Neural cell (in vitro differentiated cells): ENCODE measurements at regions not wholly inside any gene's neighbourhood (a gene's known extent, or its start where the extent isn't known, plus 50 kb on each side); places are given as distances from the start of the nearest gene placed in this dataset.

Experiments
- H2AFZ ChIP-seq: fragments of 200-600, 300-800 bp; sonication (generic), shearing (Covaris generic); 2 replicates; pipeline ENCODE4 v1.6.0; 2014; ENCODE audit warnings: low read depth, mild to moderate bottlenecking, antibody characterized with exemption, low read length, moderate library complexity
- H3F3A ChIP-seq: fragments of 200-600 bp; shearing (Covaris generic); 2 replicates; pipeline ENCODE4 v1.6.1; 2016; ENCODE audit warnings: mild to moderate bottlenecking, moderate library complexity, mixed read lengths, antibody characterized with exemption, low read length; ENCODE audit not compliant: insufficient read depth, poor library complexity, severe bottlenecking
- H3K27ac ChIP-seq: fragments of 200-600, 300-800 bp; sonication (generic), shearing (Covaris generic); 2 replicates; pipeline ENCODE4 v1.5.1; 2014; ENCODE audit warnings: mild to moderate bottlenecking, low read length, moderate library complexity
- H3K27me3 ChIP-seq: fragments of 300-800, 200-600 bp; sonication (generic), shearing (Covaris generic); 2 replicates; pipeline ENCODE4 v1.6.0; 2014; ENCODE audit warnings: mild to moderate bottlenecking, low read depth, low read length, moderate library complexity; ENCODE audit not compliant: insufficient read depth
- H3K36me3 ChIP-seq: fragments of 300-800, 200-600 bp; sonication (generic), shearing (Covaris generic); 2 replicates; pipeline ENCODE4 v1.5.1; 2014; ENCODE audit warnings: mild to moderate bottlenecking, antibody characterized with exemption, low read length, moderate library complexity; ENCODE audit not compliant: insufficient read depth
- H3K4me2 ChIP-seq: fragments of 300-800, 200-600 bp; sonication (generic), shearing (Covaris generic); 2 replicates; pipeline ENCODE4 v1.6.0; 2014; ENCODE audit warnings: mild to moderate bottlenecking, low read length
- H3K4me3 ChIP-seq: fragments of 300-800, 200-600 bp; sonication (generic), shearing (Covaris generic); 2 replicates; pipeline ENCODE4 v1.5.1; 2014; ENCODE audit warnings: mild to moderate bottlenecking, low read length, moderate library complexity
- H3K79me2 ChIP-seq: fragments of 200-600 bp; shearing (Covaris generic); replicated peaks from 2 replicates; pipeline ENCODE4 v1.6.0; 2014; ENCODE audit warnings: mild to moderate bottlenecking, low read length, moderate library complexity; ENCODE audit not compliant: insufficient read depth
- H3K9ac ChIP-seq: fragments of 300-800, 200-600 bp; sonication (generic), shearing (Covaris generic); 2 replicates; pipeline ENCODE4 v1.6.1; 2016; ENCODE audit warnings: mild to moderate bottlenecking, low read length, mixed read lengths
- H3K9me2 ChIP-seq: fragments of 200-600 bp; shearing (Covaris generic); 2 replicates; pipeline ENCODE4 v1.6.1; 2016; ENCODE audit warnings: mild to moderate bottlenecking, low read length, mixed read lengths; ENCODE audit not compliant: insufficient read depth
- H3K9me3 ChIP-seq: fragments of 200-600, 300-800 bp; sonication (generic), shearing (Covaris generic); 2 replicates; pipeline ENCODE4 v1.6.1; 2016; ENCODE audit warnings: mild to moderate bottlenecking, mixed run types, low read length, moderate library complexity, mixed read lengths
- H4K20me1 ChIP-seq: fragments of 200-600 bp; shearing (Covaris generic); 2 replicates; pipeline ENCODE4 v1.6.1; 2016; ENCODE audit warnings: mild to moderate bottlenecking, mixed run types; ENCODE audit not compliant: insufficient read depth
- EP300 ChIP-seq: fragments of 450-650 bp; conservative IDR thresholded peaks from 2 replicates; pipeline ENCODE4 v1.6.1; 2014; ENCODE audit warnings: antibody characterized with exemption, mild to moderate bottlenecking, moderate library complexity; ENCODE audit not compliant: poor library complexity, severe bottlenecking
- EZH2 ChIP-seq: fragments of 200-600, 300-800 bp; shearing (Covaris generic), sonication (generic); IDR thresholded peaks from 2 replicates; pipeline ENCODE4 v1.6.1; 2014; ENCODE audit warnings: antibody characterized with exemption, low read length, borderline replicate concordance, mild to moderate bottlenecking; ENCODE audit not compliant: insufficient read depth, poor library complexity, severe bottlenecking
- MXI1 ChIP-seq: fragments of 450-650 bp; conservative IDR thresholded peaks from 2 replicates; pipeline ENCODE4 v1.6.1; 2014; ENCODE audit warnings: antibody characterized with exemption, mild to moderate bottlenecking; ENCODE audit not compliant: poor library complexity, severe bottlenecking
- POLR2AphosphoS5 ChIP-seq: IDR thresholded peaks from 2 replicates; pipeline ENCODE4 v1.6.1; 2012
- RAD21 ChIP-seq: fragments of 450-650 bp; conservative IDR thresholded peaks from 2 replicates; pipeline ENCODE4 v1.6.1; 2014; ENCODE audit warnings: antibody characterized with exemption, mild to moderate bottlenecking, moderate library complexity
- REST ChIP-seq: IDR thresholded peaks from 2 replicates; pipeline ENCODE4 v1.6.1; 2012; ENCODE audit warnings: borderline replicate concordance
- SMC3 ChIP-seq: fragments of 450-650 bp; conservative IDR thresholded peaks from 2 replicates; pipeline ENCODE4 v1.6.1; 2014; ENCODE audit warnings: antibody characterized with exemption, mild to moderate bottlenecking, moderate library complexity; ENCODE audit not compliant: poor library complexity
- TAF1 ChIP-seq: IDR thresholded peaks from 2 replicates; pipeline ENCODE4 v1.6.1; 2012; ENCODE audit warnings: low read depth
- TF ChIP-seq, protein P1 (sequence below): fragments of 450-650 bp; IDR thresholded peaks from 2 replicates; pipeline ENCODE4 v1.5.1; 2014; ENCODE audit warnings: antibody characterized with exemption, mild to moderate bottlenecking, moderate library complexity; ENCODE audit not compliant: poor library complexity, severe bottlenecking

GRCh38 chr2:39934851-39935250, 155.8 kb upstream of the THUMPD2 start:
- Histone ChIP-seq H3K9me2 (no peaks in the 10 kb centered on the region), H3K27me3 (no peaks in the 10 kb centered on the region), H4K20me1 (no peaks in the 10 kb centered on the region), H3K27ac (no peak overlapping the region), H2AFZ (no peak overlapping the region), H3K79me2 (no peaks in the 10 kb centered on the region), H3K9me3 (no peaks in the 10 kb centered on the region), H3K4me2 (no peak overlapping the region), H3K36me3 (no peaks in the 10 kb centered on the region), H3K9ac (no peak overlapping the region), H3F3A (no peaks in the 10 kb centered on the region), H3K4me3 (no peak overlapping the region)
- TF ChIP-seq SMC3 (no peak), REST (no peak), RAD21 (no peak), MXI1 (no peak), EP300 (no peak), TAF1 (no peak), EZH2 (no peak), POLR2AphosphoS5 (no peak)
- TF ChIP-seq, protein P1, sequence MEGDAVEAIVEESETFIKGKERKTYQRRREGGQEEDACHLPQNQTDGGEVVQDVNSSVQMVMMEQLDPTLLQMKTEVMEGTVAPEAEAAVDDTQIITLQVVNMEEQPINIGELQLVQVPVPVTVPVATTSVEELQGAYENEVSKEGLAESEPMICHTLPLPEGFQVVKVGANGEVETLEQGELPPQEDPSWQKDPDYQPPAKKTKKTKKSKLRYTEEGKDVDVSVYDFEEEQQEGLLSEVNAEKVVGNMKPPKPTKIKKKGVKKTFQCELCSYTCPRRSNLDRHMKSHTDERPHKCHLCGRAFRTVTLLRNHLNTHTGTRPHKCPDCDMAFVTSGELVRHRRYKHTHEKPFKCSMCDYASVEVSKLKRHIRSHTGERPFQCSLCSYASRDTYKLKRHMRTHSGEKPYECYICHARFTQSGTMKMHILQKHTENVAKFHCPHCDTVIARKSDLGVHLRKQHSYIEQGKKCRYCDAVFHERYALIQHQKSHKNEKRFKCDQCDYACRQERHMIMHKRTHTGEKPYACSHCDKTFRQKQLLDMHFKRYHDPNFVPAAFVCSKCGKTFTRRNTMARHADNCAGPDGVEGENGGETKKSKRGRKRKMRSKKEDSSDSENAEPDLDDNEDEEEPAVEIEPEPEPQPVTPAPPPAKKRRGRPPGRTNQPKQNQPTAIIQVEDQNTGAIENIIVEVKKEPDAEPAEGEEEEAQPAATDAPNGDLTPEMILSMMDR, result no peak

- no peaks in the 10 kb centered on the region for H3F3A ChIP-seq
- H3K9me3 ChIP-seq, result no peaks in the 10 kb centered on the region
- no peak overlapping the region for H2AFZ ChIP-seq
- no peaks in the 10 kb centered on the region for H3K79me2 ChIP-seq
- H4K20me1 ChIP-seq, result no peaks in the 10 kb centered on the region
- H3K9me2 ChIP-seq, result no peaks in the 10 kb centered on the region
- H3K4me2 ChIP-seq, result no peak overlapping the region
- H3K9ac ChIP-seq, result no peak overlapping the region
- TF ChIP-seq TAF1 (no peak), EP300 (no peak), MXI1 (no peak), REST (no peak), EZH2 (no peak), SMC3 (no peak), POLR2AphosphoS5 (no peak), RAD21 (no peak)
- TF ChIP-seq, protein P1, result no peak
- H3K27ac ChIP-seq, result no peak overlapping the region
- H3K27me3 ChIP-seq, result no peaks in the 10 kb centered on the region
- H3K4me3 ChIP-seq, result no peak overlapping the region
- no peaks in the 10 kb centered on the region for H3K36me3 ChIP-seq
Observed at GRCh38 chr2:39933196-39933595, 154.1 kb upstream of the THUMPD2 start.
